ENCODE measurements at regions not wholly inside any gene's neighbourhood (a gene's known extent, or its start where the extent isn't known, plus 50 kb on each side); places are given as distances from the start of the nearest gene placed in this dataset.
A peak's percentile ranks its signal among the peaks of the same experiment; 100 is the strongest.

- no peak for DNase-seq
These were observed 55.2 kb upstream of the RNF24 start for GRCh38 chr20:4070323-4071177.

GRCh38 chr20:4069751-4070150 lies 54.4 kb upstream of the RNF24 start:
- peak; percentile 16 for DNase-seq

DNA sequence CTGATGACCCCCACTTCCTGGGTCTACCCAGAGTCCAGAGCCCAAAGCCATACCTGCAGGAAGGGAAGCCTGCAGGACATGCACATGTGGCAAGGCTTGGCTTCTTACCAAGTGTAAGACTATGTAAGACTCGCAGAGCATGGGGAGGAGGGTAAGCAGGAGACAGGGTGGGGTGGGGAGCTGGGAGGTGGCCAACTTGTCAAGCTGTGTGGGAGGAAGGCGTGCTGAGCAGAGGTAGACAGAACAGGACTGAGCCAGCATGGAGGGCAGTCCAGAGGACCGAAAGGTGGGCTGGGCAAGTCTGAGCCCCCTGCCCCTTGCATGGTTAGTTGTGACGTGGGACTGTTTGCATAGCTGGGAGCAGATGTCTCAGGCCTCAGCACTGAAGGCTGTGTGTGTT lies 53.4 kb upstream of the RNF24 start:
- DNase-seq: no peak

- DNase-seq: no peak
These were observed 52.4 kb upstream of the RNF24 start for GRCh38 chr20:4067600-4068261.

- DNase-seq: no peak
These were observed 51.2 kb upstream of the RNF24 start for GRCh38 chr20:4066551-4066950.

GRCh38 chr20:4065391-4065844 lies 50.1 kb upstream of the RNF24 start:
- peak; percentile 66 for DNase-seq

Measured in tongue (tissue), 1 donor.